GM12891 (cell line): ENCODE measurements at regions not wholly inside any gene's neighbourhood (a gene's known extent, or its start where the extent isn't known, plus 50 kb on each side); places are given as distances from the start of the nearest gene placed in this dataset.

Experiments used
- DNase-seq: peaks from one replicate; pipeline ENCODE4 v3.0.0; 2011; ENCODE audit warnings: low spot score; ENCODE audit not compliant: insufficient read length
- FAIRE-seq: peaks from 2 replicates; lab custom pipeline; 2011; peaks lifted over from hg19 to GRCh38; lab: Jason Lieb, UNC
- PAX5 ChIP-seq: IDR thresholded peaks from 2 replicates; pipeline ENCODE4 v1.6.1; 2011; ENCODE audit warnings: low read length, moderate library complexity, mild to moderate bottlenecking; ENCODE audit not compliant: insufficient read depth, severe bottlenecking
- POLR2A ChIP-seq: IDR thresholded peaks from 2 replicates; pipeline ENCODE4 v1.6.1; 2011; ENCODE audit warnings: low read depth, low read length, control low read depth
- POLR2AphosphoS5 ChIP-seq: IDR thresholded peaks from 2 replicates; pipeline ENCODE4 v1.6.1; 2011; ENCODE audit warnings: low read depth, low read length, control low read depth
- POU2F2 ChIP-seq: IDR thresholded peaks from 2 replicates; pipeline ENCODE4 v1.6.1; 2011; ENCODE audit warnings: low read depth, mild to moderate bottlenecking, control low read depth, low read length, moderate library complexity
- SPI1 ChIP-seq: IDR thresholded peaks from 2 replicates; pipeline ENCODE4 v1.6.1; 2011; ENCODE audit warnings: low read depth, low read length, control low read depth
- TAF1 ChIP-seq: IDR thresholded peaks from 2 replicates; pipeline ENCODE4 v1.6.1; 2011; ENCODE audit warnings: low read depth, low read length, control low read depth

GRCh38 chr2:39498786-39499185, 61.7 kb upstream of the MAP4K3 start:
- TF ChIP-seq POU2F2 (no peak), POLR2A (no peak), POLR2AphosphoS5 (no peak), PAX5 (no peak), SPI1 (no peak)
- DNase-seq (no peak), FAIRE-seq (no peak)

DNA sequence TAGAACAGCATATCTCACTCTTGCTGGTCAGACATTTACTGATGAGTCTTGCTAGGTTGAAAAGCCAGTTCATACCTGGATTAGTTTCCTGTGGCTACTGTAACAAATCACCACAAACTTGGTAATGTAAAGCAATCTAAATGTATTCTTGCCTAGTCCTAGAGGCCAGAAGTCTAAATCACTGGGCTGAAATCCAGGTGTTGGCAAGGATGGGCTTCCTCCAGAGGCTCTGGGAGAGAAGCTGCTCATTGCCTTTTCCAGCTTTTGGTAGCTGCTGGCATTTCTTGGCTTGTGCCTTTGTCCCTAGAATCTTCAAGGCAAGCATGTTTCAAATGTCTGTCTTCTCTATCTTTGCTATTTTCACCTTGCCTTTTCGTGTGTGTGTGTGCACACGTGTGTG, 62.3 kb upstream of the MAP4K3 start:
- FAIRE-seq (no peak), DNase-seq (no peak)
- TF ChIP-seq TAF1 (no peak), POLR2AphosphoS5 (no peak), POU2F2 (no peak), SPI1 (no peak), PAX5 (no peak), POLR2A (no peak)

GRCh38 chr2:39501412-39501811, 64.3 kb upstream of the MAP4K3 start:
- DNase-seq (no peak), FAIRE-seq (no peak)
- TF ChIP-seq POLR2AphosphoS5 (no peak), SPI1 (no peak), POU2F2 (no peak), PAX5 (no peak), POLR2A (no peak), TAF1 (no peak)

DNA sequence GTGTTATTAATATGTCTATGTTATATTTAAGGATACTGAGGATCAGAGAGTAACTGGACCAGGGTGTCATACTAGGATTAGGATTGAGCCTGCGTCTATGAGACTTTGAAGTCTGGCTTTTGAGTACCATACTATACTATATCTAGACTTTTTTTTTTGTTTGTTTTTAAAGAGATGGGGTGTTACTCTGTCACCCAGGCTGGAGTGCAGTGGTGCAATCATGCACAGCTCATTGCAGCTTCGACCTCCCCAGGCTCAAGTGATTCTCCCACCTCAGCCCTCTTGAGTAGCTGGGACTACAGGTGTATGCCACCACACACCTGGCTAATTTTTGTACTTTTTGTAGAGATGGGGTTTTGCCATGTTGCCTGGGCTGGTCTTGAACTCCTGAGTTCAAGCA, 66.2 kb upstream of the MAP4K3 start:
- no peak for DNase-seq
- TF ChIP-seq TAF1 (no peak), SPI1 (no peak), POLR2A (no peak), POU2F2 (no peak), POLR2AphosphoS5 (no peak), PAX5 (no peak)
- no peak for FAIRE-seq

DNA sequence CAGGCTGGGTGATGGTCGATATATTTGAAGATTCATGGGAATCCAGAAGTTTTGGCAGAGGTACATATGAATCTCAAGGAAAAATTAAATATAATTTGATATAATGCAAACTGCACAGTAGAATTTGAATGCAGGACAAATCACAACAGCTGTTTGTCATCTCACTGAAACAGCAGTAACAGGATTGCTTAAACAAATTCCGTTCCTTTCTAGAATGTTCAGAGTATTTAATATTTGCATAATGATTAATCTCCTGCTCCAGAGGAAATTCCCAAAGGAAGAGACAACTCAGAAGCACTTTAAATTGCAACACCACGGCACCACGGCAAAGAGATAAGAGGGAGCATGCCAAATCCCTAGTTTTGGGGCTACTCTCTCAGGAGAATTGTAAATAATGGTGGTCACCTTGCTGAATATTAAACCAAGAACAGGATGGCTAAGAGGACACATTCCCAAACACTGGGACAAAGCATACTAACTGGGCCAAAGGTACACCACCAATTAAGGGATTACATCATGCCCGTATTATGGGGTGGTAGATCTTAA, 67.8 kb upstream of the MAP4K3 start:
- TF ChIP-seq POLR2A = no peak
- no peak for TF ChIP-seq TAF1
- TF ChIP-seq POLR2AphosphoS5 = no peak
- TF ChIP-seq SPI1 = no peak
- no peak for TF ChIP-seq PAX5
- no peak for TF ChIP-seq POU2F2
- FAIRE-seq (no peak), DNase-seq (no peak)

DNA sequence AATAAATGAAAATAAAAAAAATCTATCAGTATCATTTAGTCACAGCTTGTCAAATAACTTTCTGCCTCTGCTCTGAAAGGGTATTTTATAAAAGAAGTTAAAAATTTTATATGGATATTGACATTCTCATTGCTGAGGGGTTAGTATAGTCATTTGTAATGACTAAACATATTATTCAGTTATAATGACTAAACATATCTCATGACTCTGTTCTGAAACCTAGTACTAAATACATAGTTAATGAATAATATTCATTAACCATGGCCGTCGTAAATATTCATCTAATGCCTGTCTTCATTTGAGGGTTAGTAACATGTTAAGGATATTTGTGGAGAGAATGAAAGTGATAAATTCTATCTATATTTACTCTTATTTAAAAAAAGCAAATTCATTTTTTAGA, 69.1 kb upstream of the MAP4K3 start:
- TF ChIP-seq POLR2A (no peak), POLR2AphosphoS5 (no peak), TAF1 (no peak), SPI1 (no peak), PAX5 (no peak), POU2F2 (no peak)
- no peak for FAIRE-seq

DNA sequence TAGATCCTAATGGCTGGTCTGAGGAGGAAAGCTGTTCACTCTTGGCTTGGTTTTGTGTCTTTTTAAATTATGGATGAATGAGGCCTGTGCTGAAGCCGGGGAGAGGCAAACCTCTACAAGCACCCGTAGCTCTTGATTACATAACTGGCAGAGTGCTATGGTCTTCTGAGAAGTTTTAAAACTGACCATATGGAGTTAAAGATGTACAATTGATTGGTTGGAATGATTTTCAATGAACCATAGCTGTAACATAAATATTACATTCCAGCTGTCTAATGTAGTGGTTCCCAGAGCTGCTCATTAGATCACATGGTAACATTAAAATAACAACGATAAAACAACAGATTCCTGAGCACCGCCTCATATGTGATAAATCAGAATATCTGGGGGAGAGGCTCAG, 71.1 kb upstream of the MAP4K3 start:
- DNase-seq (no peak), FAIRE-seq (no peak)
- TF ChIP-seq TAF1 = no peak

More for the DNA sequence above, 69.1 kb upstream of the MAP4K3 start:
- DNase-seq = no peak

GRCh38 chr2:39510140-39510539, 73.1 kb upstream of the MAP4K3 start:
- TF ChIP-seq TAF1 = no peak
- no peak for DNase-seq
- FAIRE-seq = no peak

GRCh38 chr2:39511219-39511604, 74.1 kb upstream of the MAP4K3 start:
- no peak for TF ChIP-seq POLR2AphosphoS5
- no peak for TF ChIP-seq TAF1
- TF ChIP-seq PAX5 = no peak
- TF ChIP-seq POLR2A = no peak
- no peak for TF ChIP-seq SPI1
- TF ChIP-seq POU2F2 = no peak
- DNase-seq (no peak), FAIRE-seq (no peak)

GRCh38 chr2:39511605-39512433, 74.7 kb upstream of the MAP4K3 start:
- no peak for TF ChIP-seq POU2F2
- TF ChIP-seq POLR2AphosphoS5 = no peak
- no peak for TF ChIP-seq PAX5
- TF ChIP-seq SPI1 = no peak
- no peak for TF ChIP-seq POLR2A
- TF ChIP-seq TAF1 = no peak
- DNase-seq = no peak
- no peak for FAIRE-seq
